Ectodermal cell (in vitro differentiated cells): ENCODE measurements at regions not wholly inside any gene's neighbourhood (a gene's known extent, or its start where the extent isn't known, plus 50 kb on each side); places are given as distances from the start of the nearest gene placed in this dataset.

Source experiments
- H3K27ac ChIP-seq: 2 replicates; pipeline ENCODE4 v1.7.0; 2013; ENCODE audit warnings: mild to moderate bottlenecking, low read depth, low read length; ENCODE audit not compliant: insufficient read depth, poor library complexity, severe bottlenecking
- H3K27me3 ChIP-seq: 2 replicates; pipeline ENCODE4 v1.7.0; 2013; ENCODE audit warnings: mild to moderate bottlenecking, low read length; ENCODE audit not compliant: insufficient read depth, control insufficient read depth, poor library complexity, severe bottlenecking
- H3K36me3 ChIP-seq: one replicate; pipeline ENCODE4 v1.7.0; 2013; ENCODE audit warnings: low read length; ENCODE audit not compliant: control insufficient read depth, insufficient read depth
- H3K4me1 ChIP-seq: one replicate; pipeline ENCODE4 v1.7.0; 2013; ENCODE audit warnings: low read length; ENCODE audit not compliant: control insufficient read depth, insufficient read depth
- H3K4me3 ChIP-seq: 2 replicates; pipeline ENCODE4 v1.7.0; 2013; ENCODE audit warnings: low read depth, low read length, control low read depth; ENCODE audit not compliant: insufficient read depth
- H3K9me3 ChIP-seq: 2 replicates; pipeline ENCODE4 v1.7.0; 2013; ENCODE audit warnings: mild to moderate bottlenecking, low read length, moderate library complexity; ENCODE audit not compliant: control insufficient read depth
- WGBS, 2 experiments: methylation state at CpG; one replicate each; pipeline ENCODE4 v1.1.7; 2013; ENCODE audit warnings: missing lambda C conversion rate in 2 of 2; 5-methylcytosine and 5-hydroxymethylcytosine counted together

GRCh38 chr4:133620555-133620954 lies 471.5 kb downstream of the PCDH10 start:
- no peaks in the 10 kb centered on the region for H3K4me1 ChIP-seq
- H3K27me3 ChIP-seq: no peaks in the 10 kb centered on the region
- H3K4me3 ChIP-seq: no peak overlapping the region
- no peaks in the 10 kb centered on the region for H3K36me3 ChIP-seq
- H3K27ac ChIP-seq: no peak overlapping the region
- WGBS, 2 experiments: 90 to 91% methylated on average over 3 to 4 of the region's 4 CpGs
- H3K9me3 ChIP-seq: no peaks in the 10 kb centered on the region

- 85 to 93% methylated on average over 1 of the region's 1 CpG for WGBS, 2 experiments
- no peak overlapping the region for H3K4me3 ChIP-seq
- H3K36me3 ChIP-seq: no peaks in the 10 kb centered on the region
- H3K9me3 ChIP-seq: no peaks in the 10 kb centered on the region
- H3K27ac ChIP-seq: no peak overlapping the region
- no peaks in the 10 kb centered on the region for H3K4me1 ChIP-seq
- H3K27me3 ChIP-seq: no peaks in the 10 kb centered on the region
These were observed 469.9 kb downstream of the PCDH10 start for GRCh38 chr4:133618963-133619362.

- H3K9me3 ChIP-seq: no peaks in the 10 kb centered on the region
- H3K27ac ChIP-seq: no peak overlapping the region
- H3K27me3 ChIP-seq: no peaks in the 10 kb centered on the region
- 91 to 93% methylated on average over 2 of the region's 2 CpGs for WGBS, 2 experiments
- no peak overlapping the region for H3K4me3 ChIP-seq
- no peaks in the 10 kb centered on the region for H3K36me3 ChIP-seq
- H3K4me1 ChIP-seq: no peaks in the 10 kb centered on the region
These were observed 450.9 kb downstream of the PCDH10 start for GRCh38 chr4:133600008-133600407.

- Histone ChIP-seq H3K27ac (no peak overlapping the region), H3K27me3 (no peaks in the 10 kb centered on the region), H3K9me3 (no peaks in the 10 kb centered on the region), H3K4me1 (no peaks in the 10 kb centered on the region), H3K36me3 (no peaks in the 10 kb centered on the region), H3K4me3 (no peak overlapping the region)
- 92 to 93% methylated on average over 6 of the region's 6 CpGs for whole genome bisulfite sequencing, 2 experiments
These were observed 449.7 kb downstream of the PCDH10 start for GRCh38 chr4:133598779-133599178.

GRCh38 chr4:133597251-133597650 lies 448.2 kb downstream of the PCDH10 start:
- H3K27ac ChIP-seq: no peak overlapping the region
- H3K4me1 ChIP-seq: no peaks in the 10 kb centered on the region
- 100% methylated on average over 1 of the region's 1 CpG; no CpG with 5 or more reads in 1 of the 2 experiments for WGBS, 2 experiments
- H3K36me3 ChIP-seq: no peaks in the 10 kb centered on the region
- H3K27me3 ChIP-seq: no peaks in the 10 kb centered on the region
- H3K9me3 ChIP-seq: no peaks in the 10 kb centered on the region
- no peak overlapping the region for H3K4me3 ChIP-seq

GRCh38 chr4:133596459-133596858 lies 447.4 kb downstream of the PCDH10 start:
- 71 to 86% methylated on average over 2 to 3 of the region's 3 CpGs for WGBS, 2 experiments
- Histone ChIP-seq H3K4me1 (no peaks in the 10 kb centered on the region), H3K27ac (no peak overlapping the region), H3K4me3 (no peak overlapping the region), H3K27me3 (no peaks in the 10 kb centered on the region), H3K9me3 (no peaks in the 10 kb centered on the region), H3K36me3 (no peaks in the 10 kb centered on the region)

GRCh38 chr4:133594390-133595207 lies 445.5 kb downstream of the PCDH10 start:
- no peaks in the 10 kb centered on the region for H3K27me3 ChIP-seq
- H3K4me1 ChIP-seq: no peaks in the 10 kb centered on the region
- no peaks in the 10 kb centered on the region for H3K36me3 ChIP-seq
- 98 to 100% methylated on average over 2 to 4 of the region's 4 CpGs for WGBS, 2 experiments
- no peak overlapping the region for H3K27ac ChIP-seq
- H3K9me3 ChIP-seq: no peaks in the 10 kb centered on the region
- H3K4me3 ChIP-seq: no peak overlapping the region

- H3K27ac ChIP-seq: no peak overlapping the region
- H3K4me1 ChIP-seq: no peaks in the 10 kb centered on the region
- no peaks in the 10 kb centered on the region for H3K36me3 ChIP-seq
- no peaks in the 10 kb centered on the region for H3K9me3 ChIP-seq
- H3K4me3 ChIP-seq: no peak overlapping the region
- no peaks in the 10 kb centered on the region for H3K27me3 ChIP-seq
These were observed 444.7 kb downstream of the PCDH10 start for GRCh38 chr4:133593764-133594163.

- Histone ChIP-seq H3K4me1 (no peaks in the 10 kb centered on the region), H3K36me3 (no peaks in the 10 kb centered on the region), H3K9me3 (no peaks in the 10 kb centered on the region), H3K27me3 (no peaks in the 10 kb centered on the region), H3K27ac (no peak overlapping the region), H3K4me3 (no peak overlapping the region)
- 71% methylated on average over 6 to 7 of the region's 7 CpGs for WGBS, 2 experiments
These were observed 443.5 kb downstream of the PCDH10 start for GRCh38 chr4:133592591-133592990.

GRCh38 chr4:133592106-133592505 lies 443.0 kb downstream of the PCDH10 start:
- Histone ChIP-seq H3K27me3 (no peaks in the 10 kb centered on the region), H3K9me3 (no peaks in the 10 kb centered on the region), H3K4me1 (no peaks in the 10 kb centered on the region), H3K27ac (no peak overlapping the region), H3K36me3 (no peaks in the 10 kb centered on the region), H3K4me3 (no peak overlapping the region)
- 85 to 87% methylated on average over 1 of the region's 1 CpG for WGBS, 2 experiments
